HL-60/S4 treated with phorbol 12-myristate 13-acetate at 8.2 ng/mL for 4 days and 3 days (cell line): ENCODE measurements at regions not wholly inside any gene's neighbourhood (a gene's known extent, or its start where the extent isn't known, plus 50 kb on each side); places are given as distances from the start of the nearest gene placed in this dataset.
"Not testable (repeated sequence)": the region's sequence is repeated elsewhere in the genome, so short reads cannot be mapped to it uniquely, and the experiment has no call there.

ENCODE experiments used
- in situ Hi-C: fragments of 300-500 bp; cut with MboI; formaldehyde crosslinking; loops from 2 replicates; pipeline ENCODE4 v1.15.0; 2022; ENCODE audit warnings: low sequenced_read_pairs

DNA sequence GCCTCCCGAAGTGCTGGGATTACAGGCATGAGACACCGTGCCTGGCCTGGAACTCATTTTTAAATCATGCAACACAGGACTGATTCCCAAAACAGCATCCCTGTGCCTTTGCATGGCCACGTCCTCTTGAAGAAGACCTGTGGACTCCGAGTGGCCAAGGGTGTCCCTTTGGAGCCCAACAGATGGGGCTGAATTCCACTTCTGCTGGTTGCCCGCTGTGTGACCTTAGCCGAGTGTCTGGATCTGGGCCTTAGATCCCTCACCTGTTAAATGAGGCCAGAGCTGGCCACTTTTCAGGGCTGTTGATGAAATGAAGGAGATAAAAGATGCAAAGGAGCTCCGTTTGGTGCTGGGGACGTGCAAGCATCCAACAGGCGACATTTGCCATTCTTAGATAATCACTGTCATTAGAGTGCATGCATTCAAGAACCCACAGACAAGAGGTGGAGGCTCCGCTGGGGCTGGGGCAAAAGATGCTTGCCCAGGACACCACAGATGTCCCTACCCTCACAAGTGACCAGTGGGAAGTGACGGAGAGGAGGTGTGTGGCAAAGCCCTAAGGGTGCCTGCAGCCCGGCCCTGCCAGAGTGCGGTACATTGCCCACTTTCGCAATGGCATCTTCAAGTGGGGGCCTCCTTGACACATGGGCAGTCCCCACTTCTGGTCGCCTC lies 354.1 kb upstream of the TNRC6C start:
- in situ Hi-C loops = no loop called here

DNA sequence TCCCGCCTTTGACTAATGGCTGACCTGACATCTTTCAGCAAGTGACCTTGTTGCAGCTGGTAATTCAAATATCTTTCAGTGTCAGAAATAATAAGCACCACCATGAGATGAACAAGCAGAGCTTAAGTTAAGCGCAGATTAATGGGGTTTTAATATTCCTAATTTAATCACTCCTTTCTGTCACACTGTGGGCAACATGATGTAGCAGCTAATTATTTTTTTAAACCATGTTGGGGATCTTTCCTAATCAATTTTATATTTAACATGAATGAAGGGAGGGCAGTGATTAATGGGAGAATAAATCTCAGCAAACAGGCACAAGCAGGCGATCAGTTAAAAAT lies 353.6 kb upstream of the TNRC6C start:
- in situ Hi-C loops = no loop called here

DNA sequence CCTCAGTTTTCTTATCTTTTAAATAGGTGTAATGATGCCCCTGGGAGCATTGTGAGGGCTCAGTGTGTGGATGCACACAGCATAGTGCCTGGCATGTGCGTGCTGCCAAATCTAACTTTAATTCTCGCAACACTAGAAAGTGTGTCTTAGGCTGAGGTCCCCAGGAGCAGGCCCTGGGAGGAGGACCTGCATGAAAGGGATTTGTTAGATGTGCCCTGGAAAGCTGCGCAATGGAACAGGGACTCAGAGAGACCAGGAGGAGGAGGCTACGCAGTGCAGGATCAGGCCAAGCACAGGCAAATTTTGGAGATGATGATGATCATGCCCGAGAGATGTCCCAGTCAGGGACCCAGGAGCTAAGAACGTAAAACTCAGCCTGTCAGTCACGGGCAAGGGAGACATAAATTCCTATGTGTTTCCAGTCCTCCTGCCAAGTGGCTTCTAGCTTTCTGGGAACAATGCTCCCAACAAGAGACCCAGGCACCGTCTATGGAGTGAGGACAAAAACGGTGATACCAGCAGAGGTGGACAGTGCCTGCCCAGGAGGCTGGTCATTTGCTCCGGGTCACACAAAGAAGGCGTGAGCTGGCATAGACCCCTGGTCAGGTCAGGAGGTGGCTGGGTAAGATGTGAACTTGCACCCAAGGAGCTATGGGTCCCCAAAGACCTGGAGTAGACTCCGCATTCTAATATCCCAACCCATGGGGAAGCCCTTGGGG lies 352.2 kb upstream of the TNRC6C start:
- in situ Hi-C loops = no loop called here

DNA sequence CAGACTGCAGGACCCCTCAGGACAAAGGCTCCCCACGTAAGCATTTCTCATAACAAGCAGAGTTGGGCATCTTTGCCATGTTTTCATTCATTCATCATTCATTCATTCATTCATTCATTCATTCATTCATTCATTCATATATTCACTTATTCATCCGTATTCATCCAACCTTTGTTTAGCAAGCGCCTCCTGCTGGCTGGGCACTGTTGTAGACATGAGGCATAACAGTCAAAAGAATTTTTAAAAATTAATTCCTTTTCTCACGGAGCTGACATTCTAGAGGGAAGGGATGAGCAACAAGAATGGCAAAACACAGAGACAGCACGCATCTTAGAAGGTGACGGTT lies 351.7 kb upstream of the TNRC6C start:
- in situ Hi-C loops = no loop called here

DNA sequence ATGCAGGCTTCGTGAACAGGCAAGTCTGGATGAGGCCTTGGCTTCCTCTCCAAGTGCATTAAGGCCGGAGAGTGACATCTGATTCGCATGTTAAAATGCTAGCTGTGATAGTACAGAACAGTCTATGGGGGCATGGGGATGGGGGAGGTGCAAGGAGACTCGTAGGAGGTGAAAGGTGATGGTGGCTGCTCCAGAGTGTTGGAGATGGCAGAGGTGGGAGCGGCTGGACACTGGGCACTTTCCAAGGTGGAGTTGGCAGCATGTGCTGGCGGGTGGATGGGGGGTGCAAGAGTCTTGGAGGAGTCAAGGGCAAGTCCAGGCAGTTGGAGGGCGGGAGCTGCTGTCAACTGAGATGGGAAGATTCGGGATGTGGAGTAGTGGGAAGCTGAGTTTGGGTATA lies 350.9 kb upstream of the TNRC6C start:
- in situ Hi-C loops = no loop called here

DNA sequence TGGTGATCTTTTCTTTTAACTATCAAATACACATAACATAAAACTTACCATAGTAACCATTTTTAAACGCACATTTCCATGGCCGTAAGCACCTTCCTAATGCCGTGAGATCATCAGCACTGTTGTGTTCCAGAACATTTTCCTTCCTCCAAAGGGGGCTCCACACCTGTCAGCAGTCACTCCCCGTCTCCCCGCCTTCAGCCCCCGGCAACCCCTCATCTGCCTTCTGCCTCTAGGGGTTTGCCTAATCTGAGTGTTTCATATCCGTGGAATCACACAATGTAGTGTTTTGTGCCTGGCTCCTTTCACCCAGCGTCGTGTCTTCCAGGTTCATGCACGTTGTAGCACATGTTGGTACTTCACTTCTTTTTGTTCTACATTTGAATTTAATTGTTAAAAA lies 350.1 kb upstream of the TNRC6C start:
- in situ Hi-C loops = no loop called here

DNA sequence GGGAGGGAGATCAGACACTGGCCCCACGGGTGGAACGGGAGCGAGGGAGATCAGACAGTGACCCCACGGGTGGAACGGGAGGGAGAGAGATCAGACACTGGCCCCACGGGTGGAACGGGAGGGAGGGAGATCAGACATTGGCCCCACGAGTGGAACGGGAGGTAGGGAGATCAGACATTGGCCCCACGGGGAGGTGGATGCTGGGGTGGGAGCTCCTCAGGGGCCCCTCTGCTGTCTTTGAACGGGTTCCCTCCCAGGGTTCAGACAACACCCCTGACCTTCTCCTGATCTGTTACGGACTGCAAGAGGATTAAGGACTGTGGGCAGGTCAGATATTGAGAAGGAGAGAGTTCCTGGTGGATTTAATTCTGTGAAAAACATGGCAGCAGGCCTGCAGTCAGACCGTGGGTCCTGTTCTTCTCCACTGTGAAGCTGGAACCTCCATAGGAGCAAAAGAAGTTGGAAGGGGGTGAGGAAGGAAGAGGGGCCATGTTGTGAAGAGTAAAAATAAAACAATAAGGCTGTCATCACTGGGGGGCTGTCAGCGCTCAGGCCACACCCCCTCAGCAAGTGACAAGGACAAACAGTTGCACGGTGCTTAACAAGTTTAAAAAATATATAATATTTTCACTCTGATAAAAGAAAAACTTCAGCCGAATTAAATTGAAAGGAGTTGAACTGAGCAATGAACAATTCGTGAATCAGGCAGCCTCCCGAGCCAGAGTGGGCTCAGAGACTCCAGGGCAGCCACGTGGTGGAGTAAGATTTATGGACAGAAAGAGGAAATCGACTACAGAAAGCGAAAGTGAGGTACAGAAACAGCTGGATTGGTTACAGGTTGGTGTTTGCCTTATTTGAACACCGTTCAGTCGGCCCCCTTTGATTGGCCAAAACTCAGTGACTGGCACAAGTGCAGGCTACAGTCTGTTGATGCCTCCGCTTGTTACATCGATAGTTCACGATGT lies 348.7 kb upstream of the TNRC6C start:
- in situ Hi-C loops = no loop called here

DNA sequence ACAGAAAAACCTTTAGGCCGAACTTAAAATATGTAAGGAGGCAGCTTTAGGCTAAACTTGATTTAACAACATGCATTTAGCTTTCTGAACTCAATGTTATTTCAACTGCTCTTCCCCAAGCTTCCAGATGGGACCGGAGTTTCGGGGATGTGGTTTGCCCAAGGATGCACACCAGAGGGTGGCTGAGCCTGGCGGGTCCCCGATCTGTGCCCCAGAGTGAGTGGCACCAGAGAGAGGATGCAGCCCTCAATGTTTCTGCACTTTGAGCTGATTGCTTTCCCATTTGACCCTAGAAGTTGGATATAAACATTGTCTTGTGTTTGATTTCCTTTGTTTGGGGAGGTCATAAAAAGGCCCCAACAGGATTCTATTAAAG lies 348.0 kb upstream of the TNRC6C start:
- in situ Hi-C loops = no loop called here

DNA sequence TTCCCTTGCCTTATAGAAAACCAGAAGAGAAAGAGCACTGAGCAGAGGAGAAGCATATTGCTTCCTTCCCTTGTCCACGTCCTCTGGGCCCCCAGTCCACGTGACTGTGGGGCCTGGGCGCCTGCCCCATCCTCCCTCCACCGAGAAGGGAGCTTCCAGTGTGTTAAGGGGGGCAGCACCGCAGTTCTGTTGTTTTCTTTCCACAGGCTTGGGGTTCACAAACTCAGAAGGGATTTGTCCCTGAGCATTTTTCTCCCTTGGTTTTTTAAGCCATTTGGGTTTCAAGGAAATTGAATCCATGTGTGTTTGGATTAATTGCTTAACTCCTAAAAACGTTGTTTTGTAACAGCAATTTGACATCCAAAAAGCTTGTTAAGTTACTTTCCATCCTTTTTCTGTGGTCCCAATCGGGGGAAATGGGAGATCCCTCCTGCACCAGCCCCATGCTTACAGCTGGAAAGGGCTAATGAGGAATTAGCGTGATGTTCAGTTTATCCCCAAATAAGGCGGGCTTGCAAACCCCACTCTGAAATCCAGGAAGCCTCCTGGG lies 347.5 kb upstream of the TNRC6C start:
- in situ Hi-C loops = no loop called here

DNA sequence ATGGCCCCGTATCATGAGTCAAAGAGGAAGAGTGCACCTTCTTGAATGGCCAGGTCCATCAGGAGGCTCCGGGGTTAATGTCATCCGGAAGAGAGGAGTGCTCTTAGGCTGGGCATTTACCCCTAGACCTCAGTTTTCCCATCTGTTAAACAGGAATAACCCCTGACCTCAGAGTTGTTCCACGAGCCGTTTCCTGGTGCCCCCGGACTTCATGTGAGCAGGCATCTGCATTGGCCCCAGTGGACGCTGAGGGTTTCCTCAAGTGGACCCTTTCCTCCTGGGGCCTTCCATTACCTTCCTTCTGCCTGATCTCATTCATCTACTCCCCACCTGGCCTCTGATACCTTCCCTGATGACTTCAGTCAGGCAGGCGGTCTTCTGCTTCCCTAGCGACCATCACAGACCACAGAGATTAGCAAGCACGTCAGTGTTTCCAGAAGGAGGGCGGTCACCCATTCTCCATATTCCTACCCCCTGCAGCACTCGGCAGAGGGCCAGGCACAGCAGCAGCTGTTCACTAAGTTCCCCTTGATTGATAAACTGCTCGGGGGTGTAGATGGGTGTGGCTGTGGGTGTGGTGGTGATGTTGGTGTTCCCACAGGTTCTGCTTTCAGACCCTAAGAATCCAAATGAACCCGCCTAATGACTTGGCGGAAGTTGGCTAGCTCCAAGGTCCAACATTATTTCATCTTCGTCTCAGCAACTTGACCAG lies 346.6 kb upstream of the TNRC6C start:
- in situ Hi-C loops = no loop called here

DNA sequence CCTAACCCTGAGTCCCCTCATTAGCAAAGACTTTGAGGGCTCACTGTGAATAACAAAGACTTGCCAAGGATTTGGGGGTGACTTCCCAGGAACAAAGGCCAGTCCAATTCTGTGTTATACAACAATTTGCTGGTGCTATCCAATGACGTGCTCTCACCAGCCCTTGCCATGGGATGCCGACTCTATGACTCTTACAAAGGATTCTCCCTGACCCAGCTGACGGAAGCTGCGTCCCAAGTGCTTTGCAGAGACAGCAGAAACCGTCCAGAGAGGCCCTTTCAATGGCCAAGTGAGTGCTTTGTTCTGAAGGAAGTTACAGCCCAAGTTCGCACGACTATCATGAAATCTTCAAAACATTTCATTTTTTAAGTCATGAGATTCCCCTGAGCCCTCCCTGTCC lies 345.3 kb upstream of the TNRC6C start:
- in situ Hi-C loops = no loop called here

DNA sequence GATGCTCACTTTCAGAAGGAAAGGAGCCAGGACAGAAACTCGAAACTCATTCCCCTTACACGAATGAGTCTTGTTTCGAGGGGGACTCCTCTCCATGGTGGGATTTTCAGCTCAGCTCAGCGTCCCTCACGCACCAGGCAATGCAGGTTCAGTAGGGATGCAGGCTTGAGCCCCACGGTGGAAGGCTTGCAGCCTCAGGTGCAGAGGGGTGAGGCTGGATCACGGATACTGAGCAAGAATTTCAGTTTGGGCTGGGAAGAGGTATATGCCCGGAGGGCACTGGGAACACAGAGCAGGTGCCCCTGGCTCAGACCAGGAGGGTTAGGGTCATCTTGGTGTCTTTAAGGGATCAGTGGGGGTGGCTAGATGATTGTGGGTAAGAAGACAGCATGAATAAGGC lies 344.9 kb upstream of the TNRC6C start:
- in situ Hi-C loops = no loop called here

DNA sequence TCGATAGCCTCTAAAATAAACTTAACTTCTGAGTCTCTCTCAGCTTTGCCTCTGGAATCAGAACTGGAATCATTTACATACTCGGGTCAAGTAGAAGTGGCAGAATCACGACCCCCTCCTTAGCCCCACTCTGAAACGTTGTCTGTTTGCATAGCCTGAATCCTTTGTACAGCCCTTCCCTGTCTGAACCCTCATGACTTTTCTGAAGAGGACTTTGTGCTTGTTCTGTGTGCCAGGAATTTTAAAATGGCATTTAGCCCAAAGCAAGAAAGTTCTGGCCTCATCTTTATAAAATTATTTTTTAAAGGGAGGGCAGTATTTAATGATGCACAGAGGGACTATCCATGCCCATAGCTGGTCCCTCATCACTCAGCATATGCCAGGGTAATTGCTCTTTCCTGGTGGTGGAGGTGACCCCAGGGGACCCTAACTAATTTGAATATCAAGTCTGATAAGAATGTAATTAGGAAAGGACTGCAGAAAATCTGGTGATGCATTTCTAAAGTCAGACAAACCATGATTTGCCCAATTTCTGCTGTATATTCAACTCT lies 342.7 kb upstream of the TNRC6C start:
- in situ Hi-C loops = no loop called here

DNA sequence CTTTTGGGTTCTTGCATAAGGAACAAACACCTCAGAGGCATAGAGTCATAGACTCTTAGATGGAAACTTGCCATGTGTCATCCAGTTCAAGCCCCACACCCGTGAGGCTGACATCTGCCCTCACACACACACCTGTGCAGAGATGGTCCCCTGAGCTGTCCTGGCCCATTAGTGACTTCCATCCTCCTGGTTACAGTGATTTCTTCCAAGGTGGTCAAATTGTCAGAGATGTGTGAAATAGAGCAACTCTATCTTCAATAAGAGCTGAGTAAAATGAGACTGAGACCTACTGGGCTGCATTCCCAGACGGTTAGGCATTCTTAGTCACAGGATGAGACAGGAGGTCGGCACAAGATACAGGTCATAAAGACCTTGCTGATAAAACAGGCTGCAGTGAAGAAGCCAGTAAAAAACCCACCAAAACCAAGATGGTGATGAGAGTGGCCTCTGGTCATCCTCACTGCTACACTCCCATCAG lies 342.2 kb upstream of the TNRC6C start:
- in situ Hi-C loops = no loop called here

DNA sequence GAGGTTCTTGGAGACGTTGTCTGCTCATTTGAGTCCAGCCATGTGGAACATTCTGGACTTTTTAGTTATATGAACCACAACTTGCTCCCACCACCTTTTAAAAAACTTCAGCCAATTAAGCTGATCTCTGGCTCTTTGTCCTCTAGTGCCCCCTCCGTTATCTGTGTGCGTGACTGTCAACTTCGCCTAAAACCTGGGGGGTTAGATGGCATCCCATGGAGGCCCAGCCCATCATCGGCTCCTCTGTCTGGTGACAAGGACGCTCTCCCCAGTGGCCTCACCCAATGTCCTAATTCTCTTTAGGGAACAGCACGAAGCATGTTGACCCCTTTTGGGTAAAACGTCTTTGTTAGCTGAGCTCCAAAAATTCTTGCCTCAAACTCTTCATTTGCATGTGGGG lies 341.0 kb upstream of the TNRC6C start:
- in situ Hi-C loops = no loop called here

DNA sequence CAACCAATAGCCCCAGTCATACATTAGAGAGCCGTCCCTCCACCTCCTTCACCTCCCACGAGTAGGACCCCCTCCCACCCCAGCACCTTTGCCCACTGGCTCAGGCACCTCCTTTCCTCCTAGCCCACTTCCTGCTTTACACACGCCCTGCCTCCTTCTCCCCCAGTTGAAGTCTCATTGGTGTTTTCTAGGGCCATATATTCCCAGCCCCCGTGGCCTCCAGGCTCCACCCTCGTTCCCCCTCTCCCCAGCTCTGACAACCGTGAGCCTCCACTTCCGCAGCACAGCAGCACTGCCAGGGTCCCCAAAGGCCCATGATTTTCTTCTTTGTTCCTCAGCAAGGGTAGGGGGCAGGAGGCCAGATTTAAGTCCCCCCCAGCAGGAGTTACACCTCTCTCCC lies 340.3 kb upstream of the TNRC6C start:
- in situ Hi-C loops = no loop called here

DNA sequence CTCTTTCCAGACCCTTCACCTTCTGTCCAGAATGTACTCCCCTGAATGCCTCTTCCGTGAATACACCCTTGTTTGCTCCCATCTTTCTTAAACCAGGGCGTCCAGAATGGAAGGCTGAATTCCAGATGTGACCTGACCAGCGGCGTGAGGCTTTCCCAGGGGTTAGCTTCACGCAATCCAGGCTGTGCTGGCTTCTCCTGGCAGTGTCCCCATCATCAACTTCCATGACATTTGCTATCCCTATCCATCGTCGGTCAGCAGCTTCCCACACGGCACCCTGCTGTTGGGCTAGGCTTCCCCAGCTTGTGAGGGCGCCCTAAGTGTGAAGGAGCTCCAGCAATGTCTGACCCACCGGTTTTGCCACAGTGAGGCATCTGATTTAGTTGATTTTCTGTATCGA lies 339.8 kb upstream of the TNRC6C start:
- in situ Hi-C loops = no loop called here

DNA sequence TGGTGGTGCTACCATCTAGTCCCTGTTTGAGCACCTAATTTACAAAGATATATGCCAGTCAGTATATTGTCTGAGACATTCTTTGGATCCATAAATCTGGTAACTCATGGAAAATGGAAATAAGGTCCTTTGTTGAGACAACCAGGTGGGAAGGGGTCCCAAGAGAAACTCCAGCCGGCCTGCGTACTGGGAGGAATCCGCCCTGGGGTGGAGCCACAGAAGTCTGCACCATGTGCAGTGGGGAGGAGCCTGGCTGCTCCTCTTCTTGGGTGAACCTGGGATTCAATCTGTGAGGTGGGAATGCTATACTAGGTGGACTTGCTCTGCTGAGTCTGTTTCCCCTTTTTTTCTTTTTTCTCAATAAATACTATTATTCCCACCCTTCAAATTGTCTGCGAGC lies 339.2 kb upstream of the TNRC6C start:
- in situ Hi-C loops = no loop called here

DNA sequence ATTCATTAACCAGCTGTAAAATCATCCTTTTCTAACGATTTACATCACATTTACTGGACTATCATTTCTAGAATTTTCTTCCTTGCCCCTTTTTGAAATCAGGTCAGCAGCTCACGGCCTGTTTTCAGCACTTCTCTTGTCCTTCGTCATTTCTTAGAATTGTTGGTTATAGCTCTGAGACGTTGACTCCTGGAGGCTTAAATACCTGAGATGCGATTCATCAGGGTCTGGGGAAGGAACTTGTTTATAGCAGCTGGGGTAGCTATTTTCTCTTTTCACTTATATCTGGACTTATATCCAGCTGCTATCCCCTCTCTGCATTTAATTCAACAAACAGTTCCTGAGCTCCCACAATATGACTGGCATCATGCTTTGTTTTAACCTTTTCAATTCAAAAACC lies 338.7 kb upstream of the TNRC6C start:
- in situ Hi-C loops = no loop called here

DNA sequence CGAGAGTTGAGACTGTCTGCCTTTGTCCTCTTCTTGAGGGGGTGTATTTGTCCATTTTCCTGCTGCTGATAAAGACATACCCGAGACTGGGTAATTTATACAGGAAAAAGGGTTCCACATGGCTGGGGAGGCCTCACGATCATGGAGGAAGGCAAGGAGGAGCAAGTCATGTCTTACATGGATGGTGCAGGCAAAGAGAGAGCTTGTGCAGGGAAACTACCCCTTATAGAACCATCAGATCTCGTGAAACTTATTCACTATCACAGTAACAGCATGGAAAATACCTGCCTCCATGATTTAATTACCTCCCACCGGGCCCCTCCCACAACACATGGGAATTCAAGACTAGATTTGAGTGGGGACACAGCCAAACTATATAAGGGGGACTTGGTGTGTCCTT lies 338.2 kb upstream of the TNRC6C start:
- in situ Hi-C loops = no loop called here

DNA sequence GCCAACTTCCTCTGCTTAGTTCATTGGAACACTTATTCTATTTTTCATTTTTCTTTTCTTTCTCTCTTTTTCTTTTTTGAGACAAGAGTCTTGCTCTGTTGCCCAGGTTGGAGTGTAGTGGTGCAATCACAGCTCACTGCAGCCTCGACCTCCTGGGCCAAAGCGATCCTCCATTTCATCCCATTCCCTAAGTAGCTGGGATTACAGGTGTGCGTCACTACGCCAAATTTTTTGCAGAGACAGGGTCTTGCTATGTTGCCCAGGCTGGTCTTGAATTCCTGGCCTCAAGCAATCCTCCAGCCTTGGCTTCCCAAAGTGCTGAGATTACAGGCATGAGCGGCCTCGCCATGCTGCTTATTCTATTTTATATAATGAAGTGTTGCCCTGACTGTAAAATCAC lies 336.4 kb upstream of the TNRC6C start:
- in situ Hi-C loops = not testable (repeated sequence)
